NT2/D1 (cell line): ENCODE measurements at regions not wholly inside any gene's neighbourhood (a gene's known extent, or its start where the extent isn't known, plus 50 kb on each side); places are given as distances from the start of the nearest gene placed in this dataset.

ENCODE experiments used
- DNase-seq: peaks from one replicate; pipeline ENCODE4 v3.0.0-alpha.2; 2011; ENCODE audit warnings: low read depth, low spot score
- H3K27me3 ChIP-seq: 2 replicates; pipeline ENCODE4 v1.6.0; 2011; ENCODE audit warnings: mild to moderate bottlenecking; ENCODE audit not compliant: insufficient read length, insufficient read depth
- H3K36me3 ChIP-seq: 2 replicates; pipeline ENCODE4 v1.6.1; 2011; ENCODE audit warnings: mild to moderate bottlenecking, low read length, mixed read lengths; ENCODE audit not compliant: insufficient read depth, insufficient read length
- H3K4me1 ChIP-seq: 2 replicates; pipeline ENCODE4 v1.5.1; 2011; ENCODE audit not compliant: insufficient read depth, insufficient read length
- H3K4me3 ChIP-seq: 2 replicates; pipeline ENCODE4 v1.5.1; 2011; ENCODE audit warnings: low read depth; ENCODE audit not compliant: insufficient read length
- H3K9ac ChIP-seq: 2 replicates; pipeline ENCODE4 v1.6.0; 2011; ENCODE audit warnings: low read depth; ENCODE audit not compliant: insufficient read length
- H3K9me3 ChIP-seq: 2 replicates; pipeline ENCODE4 v1.5.1; 2011; ENCODE audit warnings: mild to moderate bottlenecking, low read length; ENCODE audit not compliant: insufficient read depth
- SUZ12 ChIP-seq: IDR thresholded peaks from 2 replicates; pipeline ENCODE4 v1.6.1; 2011; ENCODE audit not compliant: insufficient read length, insufficient read depth; ENCODE audit errors: extremely low read depth
- YY1 ChIP-seq: IDR thresholded peaks from 2 replicates; pipeline ENCODE4 v1.6.1; 2011; ENCODE audit not compliant: insufficient read length, insufficient read depth
- ZNF274 ChIP-seq: IDR thresholded peaks from 2 replicates; pipeline ENCODE4 v1.6.1; 2011; ENCODE audit warnings: mild to moderate bottlenecking, low read depth, low read length

DNA sequence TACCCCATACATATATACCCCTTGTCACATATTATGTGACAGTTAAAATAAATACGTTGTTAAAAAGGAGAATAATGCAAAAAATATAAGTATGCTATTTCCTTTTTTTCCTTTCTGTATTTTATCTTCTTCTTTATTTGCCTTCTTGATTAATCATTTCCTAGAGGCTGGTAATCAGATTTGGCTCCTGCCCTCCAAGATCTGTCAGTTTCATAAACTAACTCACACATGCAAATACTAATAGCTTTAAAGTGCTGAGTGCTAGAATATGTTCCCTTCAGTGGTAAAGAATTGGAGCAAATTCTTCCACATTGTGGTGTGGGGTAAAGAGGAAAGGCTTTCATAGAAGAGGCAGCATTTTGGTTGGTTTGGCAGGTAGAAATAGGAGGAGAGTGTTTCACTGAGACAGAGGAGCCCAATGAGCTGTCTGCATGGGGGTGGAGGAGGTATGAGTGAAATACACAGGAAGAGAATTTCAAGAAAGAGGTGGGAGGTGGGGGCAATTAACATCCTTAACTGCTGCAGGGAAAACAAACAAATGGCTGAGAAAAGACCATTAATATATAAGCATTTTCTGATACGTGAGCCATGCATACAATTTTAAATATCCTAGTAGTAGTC, 523.9 kb downstream of the BMP2 start:
- Histone ChIP-seq H3K4me1 (no peaks in the 10 kb centered on the region), H3K27me3 (no peaks in the 10 kb centered on the region), H3K9ac (no peak overlapping the region), H3K9me3 (no peaks in the 10 kb centered on the region), H3K36me3 (no peaks in the 10 kb centered on the region), H3K4me3 (no peak overlapping the region)
- TF ChIP-seq ZNF274: no peak
- TF ChIP-seq YY1: no peak
- TF ChIP-seq SUZ12: no peak
- no peak for DNase-seq

- no peak for TF ChIP-seq ZNF274
- no peak for TF ChIP-seq YY1
- no peak for TF ChIP-seq SUZ12
- DNase-seq: no peak
- H3K9ac ChIP-seq: no peak overlapping the region
- H3K27me3 ChIP-seq: no peaks in the 10 kb centered on the region
- no peaks in the 10 kb centered on the region for H3K9me3 ChIP-seq
- H3K4me1 ChIP-seq: no peaks in the 10 kb centered on the region
- no peaks in the 10 kb centered on the region for H3K36me3 ChIP-seq
- H3K4me3 ChIP-seq: no peak overlapping the region
These were observed 524.5 kb downstream of the BMP2 start for GRCh38 chr20:7291946-7292345.

DNA sequence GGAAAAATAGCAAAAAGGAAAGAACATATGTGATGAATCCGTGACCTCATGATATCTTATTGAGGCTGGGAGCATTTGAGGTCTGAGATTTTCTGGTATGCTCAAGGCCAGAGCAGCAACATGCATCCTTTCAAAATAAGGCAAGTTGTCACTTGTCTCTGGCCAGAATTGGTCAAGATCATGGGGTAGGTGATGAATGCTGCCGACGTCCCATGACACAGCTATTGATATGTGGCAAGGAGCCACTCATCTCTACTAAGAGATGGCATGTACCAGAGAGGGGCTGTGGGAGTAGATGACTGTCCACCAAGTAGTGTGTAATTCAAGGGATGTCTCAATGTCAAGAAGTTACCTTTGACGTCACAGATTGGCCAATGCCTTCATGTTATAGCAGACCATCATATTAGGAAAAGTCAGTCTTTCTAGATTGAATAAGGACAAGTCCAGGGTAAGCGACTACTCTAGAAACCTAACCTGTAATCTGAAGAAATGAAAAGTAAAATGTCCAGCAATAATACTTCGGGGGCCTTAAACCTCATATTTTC, 527.4 kb downstream of the BMP2 start:
- Histone ChIP-seq H3K4me1 (no peaks in the 10 kb centered on the region), H3K9me3 (no peaks in the 10 kb centered on the region), H3K4me3 (no peak overlapping the region), H3K36me3 (no peaks in the 10 kb centered on the region), H3K9ac (no peak overlapping the region), H3K27me3 (no peaks in the 10 kb centered on the region)
- DNase-seq: no peak
- no peak for TF ChIP-seq YY1
- no peak for TF ChIP-seq ZNF274
- TF ChIP-seq SUZ12: no peak

GRCh38 chr20:7301807-7302206, 534.3 kb downstream of the BMP2 start:
- DNase-seq: no peak
- no peaks in the 10 kb centered on the region for H3K27me3 ChIP-seq
- H3K4me3 ChIP-seq: no peak overlapping the region
- H3K9ac ChIP-seq: no peak overlapping the region
- no peak for TF ChIP-seq YY1
- no peak for TF ChIP-seq SUZ12
- no peak for TF ChIP-seq ZNF274
- H3K9me3 ChIP-seq: no peaks in the 10 kb centered on the region
- H3K4me1 ChIP-seq: no peaks in the 10 kb centered on the region
- no peaks in the 10 kb centered on the region for H3K36me3 ChIP-seq

- no peak overlapping the region for H3K9ac ChIP-seq
- H3K4me1 ChIP-seq: no peaks in the 10 kb centered on the region
- H3K9me3 ChIP-seq: no peaks in the 10 kb centered on the region
- DNase-seq: peak; percentile 63
- no peaks in the 10 kb centered on the region for H3K36me3 ChIP-seq
- TF ChIP-seq YY1: no peak
- TF ChIP-seq SUZ12: no peak
- TF ChIP-seq ZNF274: no peak
- no peaks in the 10 kb centered on the region for H3K27me3 ChIP-seq
- no peak overlapping the region for H3K4me3 ChIP-seq
These were observed 534.8 kb downstream of the BMP2 start for GRCh38 chr20:7302250-7302649.

GRCh38 chr20:7305976-7306375, 538.5 kb downstream of the BMP2 start:
- Histone ChIP-seq H3K27me3 (no peaks in the 10 kb centered on the region), H3K9ac (no peak overlapping the region), H3K4me3 (no peak overlapping the region), H3K4me1 (no peaks in the 10 kb centered on the region), H3K9me3 (no peaks in the 10 kb centered on the region), H3K36me3 (no peaks in the 10 kb centered on the region)
- no peak for DNase-seq
- TF ChIP-seq SUZ12 (no peak), YY1 (no peak), ZNF274 (no peak)

DNA sequence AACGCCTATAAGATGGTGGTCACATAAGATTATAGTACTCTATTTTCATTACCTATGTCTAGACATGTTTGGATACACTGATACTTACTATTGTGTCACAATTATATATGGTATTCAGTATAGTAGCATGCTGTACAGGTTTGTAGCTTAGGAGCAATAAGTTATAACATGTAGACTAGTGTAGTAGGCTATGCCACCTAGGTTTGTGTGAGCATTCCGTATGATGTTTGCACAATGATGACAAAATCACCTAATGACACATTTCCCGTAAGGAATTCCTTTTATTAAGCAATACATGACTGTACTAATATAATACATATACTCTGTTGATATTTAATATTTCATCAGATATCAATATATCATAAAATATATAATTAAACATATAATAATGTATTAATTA, 540.7 kb downstream of the BMP2 start:
- Histone ChIP-seq H3K9ac (no peak overlapping the region), H3K4me3 (no peak overlapping the region), H3K4me1 (no peaks in the 10 kb centered on the region), H3K9me3 (no peaks in the 10 kb centered on the region), H3K27me3 (no peaks in the 10 kb centered on the region), H3K36me3 (no peaks in the 10 kb centered on the region)
- no peak for DNase-seq
- TF ChIP-seq YY1 (no peak), ZNF274 (no peak), SUZ12 (no peak)
